SK-N-SH treated with all-trans-retinoic acid at 6 μM for 48 hours (cell line): ENCODE measurements at regions not wholly inside any gene's neighbourhood (a gene's known extent, or its start where the extent isn't known, plus 50 kb on each side); places are given as distances from the start of the nearest gene placed in this dataset.
"Not testable (repeated sequence)": the region's sequence is repeated elsewhere in the genome, so short reads cannot be mapped to it uniquely, and the experiment has no call there.

Experiments
- ATAC-seq: fragments of 200-7000 bp; cut with Tn5 transposase; 3 replicates; pipeline ENCODE4 v1.9.1; 2020; ENCODE audit warnings: mild to moderate bottlenecking, moderate library complexity
- ARNTL ChIP-seq: fragments of 450-650 bp; formaldehyde crosslinking; IDR thresholded peaks from 2 replicates; pipeline ENCODE4 v1.5.0; 2020; ENCODE audit warnings: low read depth, mild to moderate bottlenecking, moderate library complexity, borderline replicate concordance
- BACH2 ChIP-seq: fragments of 250-450 bp; sonication (Bioruptor Pico); IDR thresholded peaks from 2 replicates; pipeline ENCODE4 v1.9.0; 2021; ENCODE audit warnings: mild to moderate bottlenecking, borderline replicate concordance
- CREB5 ChIP-seq: fragments of 250-450 bp; sonication (Bioruptor Pico); IDR thresholded peaks from 2 replicates; pipeline ENCODE4 v1.5.1; 2020; ENCODE audit warnings: low read depth, mild to moderate bottlenecking, moderate library complexity
- CSRNP3 ChIP-seq: fragments of 250-450 bp; sonication (Bioruptor Pico); IDR thresholded peaks from 2 replicates; pipeline ENCODE4 v1.5.1; 2021; ENCODE audit warnings: mild to moderate bottlenecking, moderate library complexity
- ESRRG ChIP-seq: fragments of 250-450 bp; sonication (Bioruptor Pico); IDR thresholded peaks from 2 replicates; pipeline ENCODE4 v1.6.1; 2021; ENCODE audit warnings: mild to moderate bottlenecking
- GLIS3 ChIP-seq: fragments of 250-450 bp; sonication (Bioruptor Pico); IDR thresholded peaks from 2 replicates; pipeline ENCODE4 v1.5.0; 2020; ENCODE audit warnings: mild to moderate bottlenecking, moderate library complexity
- ISL1 ChIP-seq: fragments of 250-450 bp; sonication (Bioruptor Pico); IDR thresholded peaks from 2 replicates; pipeline ENCODE4 v2.1.2; 2022; ENCODE audit warnings: mild to moderate bottlenecking, moderate library complexity
- OSR1 ChIP-seq: fragments of 250-450 bp; sonication (Bioruptor Pico); IDR thresholded peaks from 2 replicates; pipeline ENCODE4 v1.8.0; 2022; ENCODE audit warnings: moderate library complexity, mild to moderate bottlenecking, inconsistent platforms
- PATZ1 ChIP-seq: fragments of 250-450 bp; sonication (Bioruptor Pico); IDR thresholded peaks from 2 replicates; pipeline ENCODE4 v1.8.0; 2020; ENCODE audit warnings: mild to moderate bottlenecking, moderate library complexity, borderline replicate concordance
- POU6F1 ChIP-seq: fragments of 250-450 bp; sonication (Bioruptor Pico); IDR thresholded peaks from 2 replicates; pipeline ENCODE4 v1.8.0; 2021; ENCODE audit warnings: low read depth, mild to moderate bottlenecking, moderate library complexity, borderline replicate concordance
- PPARA ChIP-seq: fragments of 250-450 bp; sonication (Bioruptor Pico); IDR thresholded peaks from 2 replicates; pipeline ENCODE4 v1.5.0; 2020; ENCODE audit warnings: mild to moderate bottlenecking, borderline replicate concordance
- RARB ChIP-seq: fragments of 250-450 bp; sonication (Bioruptor Pico); IDR thresholded peaks from 2 replicates; pipeline ENCODE4 v1.8.0; 2021; ENCODE audit warnings: mild to moderate bottlenecking, moderate library complexity
- SNAI2 ChIP-seq: fragments of 250-450 bp; sonication (Bioruptor Pico); IDR thresholded peaks from 2 replicates; pipeline ENCODE4 v1.5.0; 2020; ENCODE audit warnings: mild to moderate bottlenecking, moderate library complexity
- TCF4 ChIP-seq: fragments of 250-450 bp; sonication (Bioruptor Pico); IDR thresholded peaks from 2 replicates; pipeline ENCODE4 v1.8.0; 2021; ENCODE audit warnings: mild to moderate bottlenecking, moderate library complexity, borderline replicate concordance
- TOX ChIP-seq: fragments of 250-450 bp; sonication (Bioruptor Pico); IDR thresholded peaks from 2 replicates; pipeline ENCODE4 v1.8.0; 2021; ENCODE audit warnings: mild to moderate bottlenecking, moderate library complexity, borderline replicate concordance
- ZC3H10 ChIP-seq: fragments of 250-450 bp; sonication (Bioruptor Pico); IDR thresholded peaks from 2 replicates; pipeline ENCODE4 v1.5.1; 2021; ENCODE audit warnings: mild to moderate bottlenecking, moderate library complexity
- ZFP3 ChIP-seq: fragments of 250-450 bp; sonication (Bioruptor Pico); IDR thresholded peaks from 2 replicates; pipeline ENCODE4 v1.5.0; 2020; ENCODE audit warnings: mild to moderate bottlenecking, moderate library complexity
- ZFP30 ChIP-seq: fragments of 450-650 bp; formaldehyde crosslinking; IDR thresholded peaks from 2 replicates; pipeline ENCODE4 v1.5.0; 2022; ENCODE audit warnings: mild to moderate bottlenecking, moderate library complexity
- ZNF565 ChIP-seq: fragments of 450-650 bp; formaldehyde crosslinking; conservative IDR thresholded peaks from 2 replicates; pipeline ENCODE4 v1.5.0; 2020; ENCODE audit warnings: low read depth, mild to moderate bottlenecking, moderate library complexity
- ZNF70 ChIP-seq: fragments of 450-650 bp; formaldehyde crosslinking; IDR thresholded peaks from 2 replicates; pipeline ENCODE4 v1.5.0; 2020; ENCODE audit warnings: mild to moderate bottlenecking, moderate library complexity
- ZNF8 ChIP-seq: fragments of 450-650 bp; formaldehyde crosslinking; IDR thresholded peaks from 2 replicates; pipeline ENCODE4 v1.5.0; 2020; ENCODE audit warnings: mild to moderate bottlenecking, moderate library complexity

GRCh38 chr5:109630093-109630492 is 59.6 kb upstream of the MAN2A1 start:
- peak; percentile 77 for ATAC-seq
- TF ChIP-seq TOX (CRISPR knock-in tag) (no peak), RARB (CRISPR knock-in tag) (no peak), ARNTL (CRISPR knock-in tag) (no peak), SNAI2 (CRISPR knock-in tag) (no peak), PPARA (CRISPR knock-in tag) (no peak), PATZ1 (no peak), ZNF8 (CRISPR knock-in tag) (no peak), CSRNP3 (no peak), ZC3H10 (CRISPR knock-in tag) (no peak), BACH2 (CRISPR knock-in tag) (no peak), ZFP30 (CRISPR knock-in tag) (no peak), ZFP3 (CRISPR knock-in tag) (no peak), ISL1 (CRISPR knock-in tag) (no peak)

- no peak for ATAC-seq
- TF ChIP-seq PATZ1 (no peak), RARB (CRISPR knock-in tag) (no peak), ZNF70 (CRISPR knock-in tag) (no peak), TOX (CRISPR knock-in tag) (no peak), ISL1 (CRISPR knock-in tag) (no peak), ZFP3 (CRISPR knock-in tag) (no peak), SNAI2 (CRISPR knock-in tag) (no peak), ESRRG (CRISPR knock-in tag) (no peak), ARNTL (CRISPR knock-in tag) (no peak)
- TF ChIP-seq, all 23 proteins: peak for 0
Observed at GRCh38 chr5:109628591-109628990, 61.1 kb upstream of the MAN2A1 start.

GRCh38 chr5:109621266-109621665 is 68.5 kb upstream of the MAN2A1 start:
- not testable (repeated sequence) for ATAC-seq

- ATAC-seq: no peak
- TF ChIP-seq CREB5 (CRISPR knock-in tag) (no peak), CSRNP3 (no peak), ARNTL (CRISPR knock-in tag) (no peak)
- TF ChIP-seq, all 23 proteins: peak for 0
Observed at GRCh38 chr5:109620651-109621050, 69.1 kb upstream of the MAN2A1 start.

GRCh38 chr5:109619606-109620005 is 70.1 kb upstream of the MAN2A1 start:
- TF ChIP-seq ZNF565 (CRISPR knock-in tag): no peak
- TF ChIP-seq ARNTL (CRISPR knock-in tag): no peak
- no peak for TF ChIP-seq SNAI2 (CRISPR knock-in tag)
- TF ChIP-seq OSR1 (CRISPR knock-in tag): no peak
- no peak for TF ChIP-seq GLIS3
- TF ChIP-seq TCF4 (CRISPR knock-in tag): no peak
- TF ChIP-seq RARB (CRISPR knock-in tag): no peak
- no peak for TF ChIP-seq PPARA (CRISPR knock-in tag)
- no peak for TF ChIP-seq POU6F1 (CRISPR knock-in tag)
- TF ChIP-seq ISL1 (CRISPR knock-in tag): no peak
- TF ChIP-seq ESRRG (CRISPR knock-in tag): no peak
- TF ChIP-seq ZC3H10 (CRISPR knock-in tag): no peak
- no peak for TF ChIP-seq CREB5 (CRISPR knock-in tag)
- ATAC-seq: no peak
